PC-9 (cell line): ENCODE measurements at regions not wholly inside any gene's neighbourhood (a gene's known extent, or its start where the extent isn't known, plus 50 kb on each side); places are given as distances from the start of the nearest gene placed in this dataset.

ENCODE experiments used
- BruUV-seq: library from RNA; stranded (reverse); fragments of 400-500 nt; replicated peaks from 2 replicates; lab custom pipeline; 2021; lab: Mats Ljungman, UMichigan
- CTCF ChIA-PET: fragments of 300-600 bp; sonication (Branson Sonifier 250); formaldehyde crosslinking; loops from one replicate; lab custom pipeline; 2022; ENCODE audit warnings: antibody characterized with exemption; lab: Charles Lee
- POLR2A ChIA-PET: fragments of 300-600 bp; sonication (Branson Sonifier 250); formaldehyde crosslinking; loops from one replicate; lab custom pipeline; 2022; ENCODE audit warnings: antibody characterized with exemption; ENCODE audit not compliant: unreplicated experiment; lab: Charles Lee
- DNase-seq, 2 experiments: peaks; one replicate each; pipeline versions ENCODE4 v3.0.0 to v3.0.0-alpha.2; 2015 to 2022; ENCODE audit warnings: mixed read lengths in 1 of 2
- H2AFZ ChIP-seq: fragments of 200-600 bp; sonication (generic); 2 replicates; pipeline ENCODE4 v1.8.1; 2017; ENCODE audit warnings: antibody characterized with exemption
- H3F3A ChIP-seq: fragments of 200-600 bp; sonication (generic); 2 replicates; pipeline ENCODE4 v1.8.1; 2017; ENCODE audit warnings: antibody characterized with exemption, mild to moderate bottlenecking, low read depth; ENCODE audit not compliant: insufficient read depth
- H3K27ac ChIP-seq: fragments of 200-600 bp; sonication (generic); 2 replicates; pipeline ENCODE4 v1.6.1; 2016; ENCODE audit warnings: mixed run types
- H3K27me3 ChIP-seq: fragments of 200-600 bp; sonication (generic); 2 replicates; pipeline ENCODE4 v1.6.1; 2016; ENCODE audit warnings: low read depth, mixed run types; ENCODE audit not compliant: insufficient read depth
- H3K36me3 ChIP-seq: fragments of 200-600 bp; sonication (generic); 2 replicates; pipeline ENCODE4 v1.6.1; 2016; ENCODE audit warnings: low read depth, mixed run types
- H3K4me1 ChIP-seq: fragments of 200-600 bp; sonication (generic); replicated peaks from 2 replicates; pipeline ENCODE4 v1.6.1; 2016; ENCODE audit warnings: mixed run types; ENCODE audit not compliant: insufficient read depth
- H3K4me2 ChIP-seq: fragments of 200-600 bp; sonication (generic); 2 replicates; pipeline ENCODE4 v1.6.1; 2017; ENCODE audit warnings: mixed run types
- H3K4me3 ChIP-seq: fragments of 200-600 bp; sonication (generic); 2 replicates; pipeline ENCODE4 v1.6.1; 2016; ENCODE audit warnings: mixed run types
- H3K79me2 ChIP-seq: fragments of 200-600 bp; sonication (generic); 2 replicates; pipeline ENCODE4 v1.6.1; 2017; ENCODE audit warnings: low read depth, mixed run types
- H3K9me2 ChIP-seq: fragments of 200-600 bp; sonication (generic); 2 replicates; pipeline ENCODE4 v1.8.1; 2017; ENCODE audit warnings: mild to moderate bottlenecking; ENCODE audit not compliant: insufficient read depth
- H3K9me3 ChIP-seq: fragments of 200-600 bp; sonication (generic); 2 replicates; pipeline ENCODE4 v1.8.1; 2016; ENCODE audit warnings: low read depth; ENCODE audit not compliant: insufficient read depth
- H4K20me1 ChIP-seq: fragments of 200-600 bp; sonication (generic); 2 replicates; pipeline ENCODE4 v1.8.1; 2017; ENCODE audit not compliant: insufficient read depth
- CTCF ChIP-seq: fragments of 200-600 bp; sonication (generic); conservative IDR thresholded peaks from 2 replicates; pipeline ENCODE4 v1.6.1; 2017; ENCODE audit warnings: mixed run types, antibody characterized with exemption, mild to moderate bottlenecking, moderate library complexity
- EZH2 ChIP-seq: fragments of 200-600 bp; sonication (generic); IDR thresholded peaks from 2 replicates; pipeline ENCODE4 v1.8.0; 2017; ENCODE audit warnings: antibody characterized with exemption, low read depth
- intact Hi-C: fragments of 100-400 bp; cut with micrococcal nuclease; formaldehyde crosslinking; loops from one replicate; pipeline ENCODE4 v1.10.0; 2022; ENCODE audit not compliant: unreplicated experiment

GRCh38 chr21:15197696-15198095 lies 132.9 kb upstream of the NRIP1 start:
- H3K36me3 ChIP-seq, result no peaks in the 10 kb centered on the region
- ChIA-PET POLR2A (no interaction called here), CTCF (no interaction called here)
- no peak overlapping the region for H3K4me3 ChIP-seq
- peaks cover 9% of the 10 kb centered on the region for H3K4me1 ChIP-seq
- peaks cover 6% of the 10 kb centered on the region; the same call in 1 of the 2 replicates for H3F3A ChIP-seq
- no peaks in the 10 kb centered on the region for H3K9me3 ChIP-seq
- no peak for DNase-seq
- no peaks in the 10 kb centered on the region for H3K27me3 ChIP-seq
- TF ChIP-seq EZH2, result no peak
- no peak for TF ChIP-seq CTCF
- H4K20me1 ChIP-seq, result no peaks in the 10 kb centered on the region
- intact Hi-C loops, result no loop called here
- no peak overlapping the region for H3K4me2 ChIP-seq
- no peaks in the 10 kb centered on the region for H3K9me2 ChIP-seq
- no peak overlapping the region for H2AFZ ChIP-seq
- no TSS peak for BruUV-seq
- H3K27ac ChIP-seq, result no peak overlapping the region
- no peaks in the 10 kb centered on the region for H3K79me2 ChIP-seq

- H4K20me1 ChIP-seq, result no peaks in the 10 kb centered on the region
- no peaks in the 10 kb centered on the region for H3K36me3 ChIP-seq
- no TSS peak for BruUV-seq
- H2AFZ ChIP-seq, result no peak overlapping the region
- ChIA-PET POLR2A (no interaction called here), CTCF (no interaction called here)
- no peaks in the 10 kb centered on the region for H3F3A ChIP-seq
- H3K4me1 ChIP-seq, result peaks cover 9% of the 10 kb centered on the region; the same call in 1 of the 2 replicates
- H3K9me3 ChIP-seq, result no peaks in the 10 kb centered on the region
- H3K9me2 ChIP-seq, result no peaks in the 10 kb centered on the region
- no peak for TF ChIP-seq CTCF
- no peak for TF ChIP-seq EZH2
- no peak overlapping the region for H3K4me3 ChIP-seq
- H3K79me2 ChIP-seq, result no peaks in the 10 kb centered on the region
- no peaks in the 10 kb centered on the region for H3K27me3 ChIP-seq
- no peak overlapping the region for H3K27ac ChIP-seq
- no peak for DNase-seq
- H3K4me2 ChIP-seq, result no peak overlapping the region
- intact Hi-C loops, result no loop called here
These were observed 134.9 kb upstream of the NRIP1 start for GRCh38 chr21:15199414-15200383.

GRCh38 chr21:15203740-15204139 lies 138.9 kb upstream of the NRIP1 start:
- Histone ChIP-seq H3F3A (0 out of 2 replicates have a peak, but pooled peaks cover under 1% of the 10 kb centered on the region), H3K9me2 (no peaks in the 10 kb centered on the region), H3K36me3 (no peaks in the 10 kb centered on the region), H3K79me2 (no peaks in the 10 kb centered on the region), H3K27ac (no peak overlapping the region), H3K27me3 (no peaks in the 10 kb centered on the region), H3K9me3 (0 out of 2 replicates have a peak, but pooled peaks cover 6% of the 10 kb centered on the region), H4K20me1 (no peaks in the 10 kb centered on the region), H3K4me2 (no peak overlapping the region), H2AFZ (no peak overlapping the region), H3K4me3 (no peak overlapping the region), H3K4me1 (peaks cover 14% of the 10 kb centered on the region)
- CTCF ChIA-PET, result no interaction called here
- BruUV-seq, result no TSS peak
- TF ChIP-seq CTCF, result no peak
- no peak for TF ChIP-seq EZH2
- no peak for DNase-seq
- POLR2A ChIA-PET, result no interaction called here
- intact Hi-C loops, result no loop called here
